ENCODE measurements at regions not wholly inside any gene's neighbourhood (a gene's known extent, or its start where the extent isn't known, plus 50 kb on each side); places are given as distances from the start of the nearest gene placed in this dataset.

DNA sequence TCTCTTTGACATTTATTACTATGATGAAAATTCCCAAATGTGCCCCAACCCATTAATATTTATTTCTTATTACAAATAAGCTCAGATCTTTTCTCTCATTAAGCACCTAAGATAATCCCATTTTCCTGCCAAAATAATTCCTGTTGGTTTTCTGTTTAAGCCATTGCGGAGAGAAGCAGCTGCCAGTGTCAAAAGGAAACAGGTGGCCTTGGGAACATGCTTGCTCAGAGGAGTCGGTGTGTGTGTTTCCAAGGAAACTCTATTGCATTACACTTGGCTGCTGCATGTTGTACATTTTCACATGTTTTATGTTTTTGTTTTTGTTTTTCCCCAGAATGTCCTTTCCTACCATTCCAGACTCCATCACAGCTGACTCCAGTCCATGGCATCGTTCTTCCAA is 56.4 kb downstream of the CD24 start:
- no peak for DNase-seq (ENCODE audit: low spot score)
- in situ Hi-C loops (cut with HindIII; ENCODE audit: low sequenced_read_pairs) = no loop called here

DNA sequence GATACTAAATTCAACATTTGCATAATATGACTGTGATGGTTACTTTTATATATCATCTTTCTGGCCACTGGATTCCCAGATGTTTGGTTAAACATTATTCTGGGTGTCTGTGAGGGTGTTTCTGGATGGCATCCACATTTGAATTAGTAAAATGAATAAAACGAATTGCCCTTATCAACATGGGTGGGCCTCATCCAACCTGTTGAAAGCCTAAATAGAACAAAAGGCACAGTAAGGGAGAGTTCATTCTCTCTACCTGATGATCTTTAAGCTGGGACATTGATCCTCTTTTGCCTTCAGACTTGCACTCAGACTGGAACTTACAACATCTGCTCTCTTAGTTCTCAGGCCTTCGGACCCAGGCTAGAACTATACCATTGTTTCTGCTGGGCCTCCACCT is 57.6 kb downstream of the CD24 start:
- DNase-seq (ENCODE audit: low spot score) = no peak
- in situ Hi-C loops (cut with HindIII; ENCODE audit: low sequenced_read_pairs) = no loop called here

DNA sequence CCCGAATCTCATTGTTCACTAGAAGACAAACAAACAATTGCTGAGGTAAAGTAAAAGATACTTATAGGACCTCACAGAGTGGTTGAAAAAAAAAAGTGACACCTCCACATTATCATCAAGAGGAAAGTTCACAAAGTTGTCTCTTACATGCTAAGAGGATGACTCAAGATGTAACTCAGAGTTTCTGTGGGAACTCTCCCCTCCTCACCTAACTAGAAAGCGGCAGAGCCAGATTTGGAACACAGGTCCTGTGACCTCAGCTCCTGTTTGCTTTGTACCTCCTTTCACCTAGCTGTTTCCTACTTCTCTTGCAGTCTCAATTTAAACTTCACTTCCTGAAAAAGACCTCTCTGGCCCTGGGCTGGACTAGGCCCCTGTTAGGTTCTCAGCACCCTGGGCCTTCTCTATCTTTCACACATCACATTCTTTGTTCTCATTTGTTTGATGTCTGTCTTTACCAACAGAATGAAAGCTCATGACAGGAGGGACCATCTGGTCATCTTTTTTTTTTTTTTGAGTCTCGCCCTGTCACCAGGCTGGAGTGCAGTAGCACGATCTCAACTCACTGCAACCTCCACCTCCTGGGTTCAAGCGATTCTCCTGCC is 60.8 kb downstream of the CD24 start:
- in situ Hi-C loops (cut with HindIII; ENCODE audit: low sequenced_read_pairs) = no loop called here
- no peak for DNase-seq (ENCODE audit: low spot score)

DNA sequence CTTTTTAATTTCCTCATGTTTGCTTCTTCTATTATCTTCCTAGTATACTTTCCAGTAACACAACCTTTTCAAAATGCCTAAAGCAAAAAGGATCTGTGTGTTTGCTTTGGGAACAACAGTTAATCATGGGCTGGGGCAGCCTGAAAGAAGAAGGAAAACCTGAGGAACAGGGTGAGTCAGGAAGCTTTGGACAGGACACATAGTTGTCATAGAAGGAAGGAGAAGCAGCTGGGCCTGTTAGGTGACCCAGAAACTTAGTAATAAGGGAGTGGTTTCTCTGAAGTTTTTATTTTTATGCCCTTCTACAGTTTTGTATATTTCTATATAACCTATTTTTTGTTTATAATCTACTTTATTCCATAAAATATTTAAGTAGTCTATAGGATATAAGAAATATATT is 61.4 kb downstream of the CD24 start:
- in situ Hi-C loops (cut with HindIII; ENCODE audit: low sequenced_read_pairs) = no loop called here
- DNase-seq (ENCODE audit: low spot score) = no peak

DNA sequence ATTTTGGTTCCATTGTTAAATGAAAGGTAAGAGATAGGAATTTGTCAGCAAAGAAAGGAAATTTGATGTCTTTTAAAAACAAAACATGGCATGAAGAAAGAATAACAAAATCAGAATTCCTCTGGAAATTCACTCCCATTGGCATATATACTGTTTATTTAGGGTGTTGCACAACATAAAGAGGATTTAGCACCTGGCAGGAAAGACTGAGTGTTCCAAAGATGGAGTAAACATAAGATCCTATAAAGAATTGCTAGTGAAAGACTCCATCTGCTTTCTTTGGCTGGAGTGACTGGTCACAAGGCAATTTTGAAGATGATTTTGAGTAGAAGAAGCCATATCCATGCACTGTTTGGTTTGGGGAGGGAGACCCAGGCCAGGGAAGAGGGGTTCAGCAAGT is 62.4 kb downstream of the CD24 start:
- no peak for DNase-seq (ENCODE audit: low spot score)
- in situ Hi-C loops (cut with HindIII; ENCODE audit: low sequenced_read_pairs) = no loop called here

DNA sequence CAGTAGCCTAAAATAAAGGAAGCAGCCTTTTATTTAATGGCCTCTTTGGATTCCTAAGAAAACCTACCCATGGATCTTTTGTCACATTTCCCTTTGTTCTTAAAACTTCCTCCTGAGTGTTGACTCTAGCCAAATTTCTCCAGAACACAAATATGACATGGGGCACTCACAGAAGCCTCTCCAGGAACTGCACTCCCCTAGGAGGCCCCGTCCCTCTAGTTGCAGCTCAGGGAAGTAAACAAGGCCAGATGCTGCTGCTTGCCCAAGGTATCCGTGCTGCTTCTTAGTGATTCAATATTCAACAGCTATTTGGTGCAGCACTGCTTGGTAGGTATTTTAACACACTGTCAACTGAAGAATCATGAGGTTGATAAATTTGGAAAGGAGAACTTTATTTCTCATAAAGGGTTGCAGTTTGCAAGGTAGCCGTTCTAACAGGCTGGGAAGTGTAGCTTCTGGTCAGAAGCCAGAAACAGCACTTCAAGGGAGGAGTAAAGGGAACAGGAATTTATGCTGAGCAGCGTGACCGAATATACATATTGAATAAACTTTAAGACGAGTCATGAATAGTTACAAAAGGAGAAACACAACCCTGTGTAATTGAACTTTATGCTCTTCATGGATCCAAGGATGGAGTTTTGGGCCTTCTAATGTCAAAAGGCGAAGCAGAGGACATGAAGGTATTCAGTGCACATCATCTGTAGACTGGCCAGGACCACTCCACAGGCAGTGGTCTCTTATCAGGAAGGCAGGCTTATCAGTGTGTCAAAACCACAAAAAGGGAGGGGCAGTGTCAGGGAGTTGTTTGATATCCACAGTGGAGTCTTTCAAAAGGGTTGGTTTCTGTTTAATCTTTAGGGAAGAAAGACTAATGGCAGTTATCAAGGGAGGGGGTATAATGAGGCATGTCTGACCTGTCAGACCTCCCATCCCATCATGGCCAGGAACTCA is 63.3 kb downstream of the CD24 start:
- no peak for DNase-seq (ENCODE audit: low spot score)
- in situ Hi-C loops (cut with HindIII; ENCODE audit: low sequenced_read_pairs) = no loop called here

DNA sequence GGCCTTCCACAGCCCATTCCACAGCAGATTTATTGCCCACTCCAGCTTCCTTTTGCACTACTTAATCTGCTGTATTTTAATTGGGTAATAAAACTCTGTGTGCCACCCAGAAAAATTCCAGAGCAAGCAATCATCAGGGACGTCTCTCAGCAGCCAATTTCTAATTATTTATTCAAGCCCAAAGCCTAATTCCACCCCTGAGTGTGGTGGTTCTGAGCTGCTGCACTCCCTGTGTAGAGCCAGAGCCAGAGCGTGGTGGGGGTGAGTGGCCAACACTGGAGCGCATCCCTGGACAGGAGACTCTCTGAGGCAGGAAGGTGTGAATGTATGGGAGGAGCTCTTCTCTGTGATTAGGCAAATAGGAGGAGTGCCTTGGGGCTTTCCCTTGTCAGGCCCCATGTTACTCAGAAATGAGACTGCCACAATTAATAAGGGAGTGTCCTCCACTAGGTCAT is 66.1 kb downstream of the CD24 start:
- DNase-seq (ENCODE audit: low spot score) = no peak
- in situ Hi-C loops (cut with HindIII; ENCODE audit: low sequenced_read_pairs) = no loop called here

DNA sequence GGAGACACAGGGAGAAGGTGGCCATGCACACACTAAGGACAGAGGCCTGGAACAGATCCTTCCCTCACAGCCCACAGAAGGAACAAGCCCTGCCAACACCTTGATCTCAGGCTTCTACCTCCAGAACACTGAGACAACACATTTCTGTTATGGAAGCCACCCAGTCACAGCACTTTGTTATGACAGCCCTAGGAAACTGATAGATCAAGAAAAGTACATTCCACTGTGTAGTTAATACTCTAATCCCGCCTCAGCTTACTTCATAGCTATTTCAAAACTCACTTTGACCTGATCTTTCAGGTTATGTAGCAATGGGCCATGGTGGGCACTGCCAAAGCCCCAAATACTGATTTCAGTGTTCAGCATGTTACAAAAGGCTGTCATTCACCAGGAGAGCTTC is 66.8 kb downstream of the CD24 start:
- DNase-seq (ENCODE audit: low spot score) = no peak
- in situ Hi-C loops (cut with HindIII; ENCODE audit: low sequenced_read_pairs) = no loop called here

DNA sequence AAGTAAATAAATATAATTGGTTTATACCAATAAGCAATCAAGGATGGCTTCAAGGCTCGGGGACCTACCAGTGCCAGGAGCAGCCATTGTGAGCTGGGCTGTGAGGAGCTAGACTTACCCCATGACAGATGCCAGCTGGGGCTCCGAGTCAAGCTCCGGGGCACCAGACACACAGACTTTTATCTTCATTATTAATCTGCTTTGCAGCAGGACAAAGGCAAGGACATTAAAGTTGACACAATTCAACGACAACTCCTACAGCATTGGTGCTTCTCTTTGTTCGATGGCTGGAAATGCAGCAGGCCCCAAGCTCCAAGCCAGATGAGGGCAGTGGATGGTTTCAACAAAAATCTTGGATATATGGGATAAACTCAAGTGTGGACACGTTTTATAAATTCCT is 68.3 kb downstream of the CD24 start:
- DNase-seq (ENCODE audit: low spot score) = no peak
- in situ Hi-C loops (cut with HindIII; ENCODE audit: low sequenced_read_pairs) = no loop called here

DNA sequence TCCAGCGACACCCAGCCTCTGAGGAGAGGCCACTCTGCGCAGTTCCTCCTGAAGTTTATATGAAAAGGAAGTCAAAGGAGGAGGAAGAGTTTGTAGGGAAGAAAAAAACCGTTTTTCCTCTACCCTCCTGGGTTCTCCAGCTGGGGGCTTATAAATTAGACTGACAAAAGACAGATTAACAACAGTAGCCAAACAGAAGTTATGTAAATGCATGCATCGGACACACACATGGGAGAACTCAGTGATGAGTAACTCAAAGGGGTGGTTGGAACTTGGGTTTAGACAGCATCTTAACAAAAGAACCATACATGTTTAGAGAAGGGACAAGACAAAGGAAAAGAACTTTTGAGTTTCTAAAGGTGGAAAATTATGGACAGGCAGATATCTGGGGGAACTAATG is 71.2 kb downstream of the CD24 start:
- in situ Hi-C loops (cut with HindIII; ENCODE audit: low sequenced_read_pairs) = no loop called here
- no peak for DNase-seq (ENCODE audit: low spot score)

DNA sequence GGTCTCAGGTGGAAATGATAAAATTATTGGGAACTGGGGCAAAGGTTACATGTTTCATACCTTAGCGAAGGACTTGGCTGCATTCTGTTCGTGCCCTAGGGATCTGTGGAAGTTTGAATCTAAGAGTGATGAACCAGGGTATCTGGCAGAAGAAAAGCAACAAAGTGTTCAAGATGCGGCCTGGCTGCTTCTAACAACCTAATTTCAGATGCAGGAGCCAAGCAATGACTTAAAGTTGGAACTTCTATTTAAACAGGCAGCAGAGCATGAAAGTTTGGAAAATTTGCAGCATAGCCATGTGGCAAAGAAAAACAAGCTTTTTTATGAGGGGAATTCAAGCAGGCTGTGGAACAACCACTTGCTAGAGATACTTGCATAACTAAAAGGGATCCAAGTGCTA is 73.5 kb downstream of the CD24 start:
- no peak for DNase-seq (ENCODE audit: low spot score)
- in situ Hi-C loops (cut with HindIII; ENCODE audit: low sequenced_read_pairs) = no loop called here

DNA sequence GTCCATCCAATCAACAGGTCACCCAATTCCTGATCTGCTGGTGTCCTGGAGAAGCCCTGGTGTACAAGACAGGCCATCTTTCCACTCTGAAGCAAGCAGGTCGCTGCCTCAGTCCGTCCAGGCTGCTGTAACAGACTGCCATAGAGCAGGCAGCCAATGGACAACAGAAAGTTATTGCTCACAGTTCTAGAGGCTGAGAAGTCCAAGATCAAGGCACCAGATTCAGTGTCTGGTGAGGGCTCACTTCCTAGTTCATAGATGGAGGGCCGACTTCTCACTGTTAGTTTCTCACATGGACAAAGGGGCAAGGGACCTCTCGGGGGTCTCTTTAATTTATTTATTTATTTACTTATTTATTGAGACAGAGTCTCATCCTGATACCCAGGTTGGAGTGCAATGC is 74.8 kb downstream of the CD24 start:
- no peak for DNase-seq (ENCODE audit: low spot score)
- in situ Hi-C loops (cut with HindIII; ENCODE audit: low sequenced_read_pairs) = no loop called here

DNA sequence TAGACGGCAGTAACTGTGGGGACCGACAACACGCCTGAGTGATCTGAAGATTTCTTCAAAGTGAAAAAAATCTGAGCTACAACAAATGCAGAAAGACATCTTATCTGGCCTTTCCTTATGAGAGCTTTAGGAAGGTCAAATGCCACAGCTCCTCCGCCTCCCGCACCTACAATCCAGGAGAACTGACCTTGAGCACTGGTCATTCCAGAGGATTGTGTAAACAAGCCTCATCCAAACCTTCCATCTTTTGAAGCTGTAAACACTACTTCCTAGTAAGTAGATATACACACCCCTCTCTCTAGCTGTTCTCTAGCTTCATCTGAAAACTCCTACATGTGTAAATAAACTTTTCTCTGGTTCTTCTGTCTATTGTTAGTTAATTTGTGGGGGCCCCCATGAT is 76.9 kb downstream of the CD24 start:
- in situ Hi-C loops (cut with HindIII; ENCODE audit: low sequenced_read_pairs) = no loop called here
- DNase-seq (ENCODE audit: low spot score) = no peak

DNA sequence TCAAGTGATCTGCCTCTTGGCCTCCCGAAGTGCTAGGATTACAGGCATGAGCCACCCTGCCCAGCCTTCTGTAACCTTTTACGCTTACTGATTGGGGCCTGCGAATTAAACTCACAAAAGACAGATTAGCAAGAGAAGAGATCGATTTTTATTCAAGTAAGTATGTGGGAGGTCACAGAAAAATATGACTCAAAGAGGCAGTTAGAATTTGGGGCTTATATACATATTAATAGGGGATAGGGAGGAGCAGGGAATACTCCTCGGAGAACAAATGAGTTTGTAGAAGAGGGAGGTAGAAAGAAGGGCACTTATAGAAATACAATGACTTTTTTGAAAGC is 78.9 kb downstream of the CD24 start:
- in situ Hi-C loops (cut with HindIII; ENCODE audit: low sequenced_read_pairs) = no loop called here

DNA sequence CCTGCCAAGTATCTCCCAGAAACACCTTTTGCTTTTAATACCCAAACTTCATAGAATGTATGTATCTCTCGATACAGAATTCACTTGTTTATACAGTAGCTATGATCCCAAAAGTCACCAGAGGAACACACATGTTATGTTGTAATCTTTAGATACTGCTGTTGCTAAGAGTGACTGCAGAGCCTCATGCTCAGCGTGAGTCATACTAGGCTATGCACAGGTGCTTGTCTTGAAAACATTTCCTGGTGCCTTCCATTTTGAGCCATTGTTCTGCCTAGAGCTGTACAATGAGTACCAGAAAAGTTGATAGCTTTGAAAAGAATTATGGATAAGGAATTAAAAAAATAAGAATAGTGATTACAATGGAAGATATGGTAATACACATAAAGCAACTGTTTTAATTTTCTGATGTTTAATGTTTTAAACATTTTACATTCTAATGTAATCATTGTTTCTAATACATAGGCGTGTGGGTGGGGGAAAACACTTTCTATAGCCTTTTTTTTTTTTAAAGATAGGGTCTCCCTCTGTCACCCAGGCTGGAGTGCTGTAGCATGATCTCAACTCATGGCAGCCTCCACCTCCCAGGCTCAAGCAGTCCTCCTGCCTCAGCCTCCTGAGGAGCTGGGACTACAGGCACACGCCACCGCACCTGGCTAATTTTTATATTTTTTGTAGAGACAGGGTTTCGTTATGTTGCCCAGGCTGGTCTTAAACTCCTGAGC is 79.4 kb downstream of the CD24 start:
- in situ Hi-C loops (cut with HindIII; ENCODE audit: low sequenced_read_pairs) = no loop called here
- DNase-seq (ENCODE audit: low spot score) = no peak

More for the DNA sequence above, 78.9 kb downstream of the CD24 start:
- DNase-seq (ENCODE audit: low spot score) = no peak

DNA sequence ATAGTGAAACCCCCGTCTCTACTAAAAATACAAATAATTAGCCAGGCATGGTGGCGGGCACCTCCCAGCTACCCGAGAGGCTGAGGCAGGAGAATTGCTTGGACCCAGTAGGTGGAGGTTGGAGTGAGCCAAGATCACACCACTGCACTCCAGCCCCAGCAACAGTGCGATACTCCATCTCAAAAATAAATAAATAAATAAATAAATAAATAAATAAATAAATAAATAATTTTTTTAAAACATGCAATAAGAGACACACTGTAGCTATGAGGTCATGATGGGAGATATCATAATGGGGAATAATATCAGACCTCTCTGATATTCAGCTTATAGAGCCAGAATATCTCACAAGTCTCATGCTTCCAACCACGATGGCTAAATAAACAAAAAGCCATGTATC is 82.3 kb downstream of the CD24 start:
- DNase-seq (ENCODE audit: low spot score) = no peak
- in situ Hi-C loops (cut with HindIII; ENCODE audit: low sequenced_read_pairs) = no loop called here

DNA sequence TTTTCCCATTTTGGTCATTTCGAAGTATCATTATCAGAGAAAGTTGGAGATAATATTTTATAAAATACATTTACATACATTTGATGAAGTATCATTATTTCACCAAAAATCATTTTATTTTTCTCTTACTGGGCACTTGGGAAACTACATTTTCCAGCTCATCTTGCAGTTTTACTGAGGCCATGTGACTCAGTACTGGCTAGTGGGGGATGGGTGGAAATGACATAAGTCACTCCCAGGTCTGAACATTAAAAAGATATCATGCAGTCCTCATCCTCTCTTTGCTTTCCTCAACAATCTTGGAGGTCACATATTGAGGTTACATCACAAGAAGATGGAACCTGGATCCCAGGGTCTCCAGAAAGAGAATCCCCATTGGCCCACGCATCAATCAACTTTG is 84.1 kb downstream of the CD24 start:
- in situ Hi-C loops (cut with HindIII; ENCODE audit: low sequenced_read_pairs) = no loop called here
- no peak for DNase-seq (ENCODE audit: low spot score)

DNA sequence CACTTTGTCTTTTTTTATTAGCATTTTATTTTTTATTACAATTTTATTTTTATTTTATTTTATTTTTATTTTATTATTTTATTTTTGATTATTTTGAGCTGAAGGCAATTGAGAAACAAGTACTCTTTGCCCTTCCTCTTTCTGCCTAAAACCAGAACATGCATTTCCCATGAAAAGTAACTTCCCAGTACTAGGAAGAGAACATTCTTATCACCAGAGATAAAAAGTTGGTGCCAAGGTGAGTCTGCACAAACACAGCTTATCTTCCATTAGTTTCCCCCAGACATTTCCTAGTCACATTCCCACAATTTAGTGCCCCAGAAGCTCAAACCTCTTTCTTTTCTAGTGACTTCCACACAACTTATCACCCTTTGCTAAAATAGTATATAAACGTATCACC is 84.8 kb downstream of the CD24 start:
- no peak for DNase-seq (ENCODE audit: low spot score)
- in situ Hi-C loops (cut with HindIII; ENCODE audit: low sequenced_read_pairs) = no loop called here

DNA sequence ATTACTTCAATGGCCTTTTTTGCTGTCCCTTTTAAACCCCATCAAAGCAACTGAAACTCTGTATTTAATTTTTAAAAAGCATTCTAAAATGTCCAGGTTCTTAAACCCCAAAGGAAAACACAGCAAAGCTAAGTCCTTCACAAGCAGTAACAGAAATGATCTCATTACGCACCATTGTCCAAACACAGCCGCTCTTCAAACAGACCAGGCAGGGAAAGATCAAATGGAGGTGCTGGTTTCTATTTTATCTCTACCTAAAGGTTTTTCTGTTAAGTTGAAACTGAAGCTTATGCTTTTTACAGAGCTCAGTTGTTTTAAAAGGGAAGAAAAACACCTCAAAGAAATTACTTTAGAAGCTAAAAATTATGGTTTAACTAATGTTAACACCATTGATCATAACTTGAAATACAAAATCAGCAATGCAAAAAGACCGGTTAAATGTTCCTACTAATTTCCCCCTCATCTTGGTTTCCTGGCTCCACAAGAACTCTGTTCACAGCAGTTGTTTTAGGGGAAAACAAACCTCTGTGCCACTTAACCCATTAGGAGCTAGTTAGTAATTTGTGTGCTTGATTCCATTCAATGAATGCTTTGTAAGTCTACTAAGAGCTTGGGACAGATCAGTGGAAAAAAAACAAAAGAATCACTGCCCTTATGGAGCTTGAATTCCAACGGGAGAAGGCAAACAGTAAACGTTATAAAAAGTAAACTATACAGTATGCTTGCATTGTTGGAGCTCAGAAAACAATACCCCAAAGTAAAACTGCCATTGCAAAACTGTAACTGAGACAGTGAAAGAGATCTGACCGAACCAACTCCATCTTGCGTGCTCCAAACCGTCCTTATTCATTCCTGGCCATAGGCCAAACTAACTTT is 87.4 kb downstream of the CD24 start:
- no peak for DNase-seq (ENCODE audit: low spot score)
- in situ Hi-C loops (cut with HindIII; ENCODE audit: low sequenced_read_pairs) = no loop called here
